GM12875 (cell line): ENCODE measurements at regions not wholly inside any gene's neighbourhood (a gene's known extent, or its start where the extent isn't known, plus 50 kb on each side); places are given as distances from the start of the nearest gene placed in this dataset.

Experiments
- H3K4me3 ChIP-seq: one replicate; pipeline ENCODE4 v1.5.1; 2011; ENCODE audit warnings: low read depth, low read length, control low read depth
- CTCF ChIP-seq: IDR thresholded peaks from 2 replicates; pipeline ENCODE4 v1.5.1; 2011; ENCODE audit warnings: low read depth, mild to moderate bottlenecking, control low read depth, inconsistent platforms, low read length, moderate library complexity, borderline replicate concordance; ENCODE audit not compliant: insufficient read depth

- H3K4me3 ChIP-seq = no peak overlapping the region
These were observed 141.1 kb downstream of the NDUFA12 start for GRCh38 chr12:94862421-94862820.

GRCh38 chr12:94856324-94856723 lies 147.2 kb downstream of the NDUFA12 start:
- TF ChIP-seq CTCF = no peak
- H3K4me3 ChIP-seq = no peak overlapping the region

More at GRCh38 chr12:94862421-94862820, 141.1 kb downstream of the NDUFA12 start:
- no peak for TF ChIP-seq CTCF

- no peak overlapping the region for H3K4me3 ChIP-seq
- TF ChIP-seq CTCF = no peak
These were observed 147.6 kb downstream of the NDUFA12 start for GRCh38 chr12:94855853-94856252.

- TF ChIP-seq CTCF = no peak
- H3K4me3 ChIP-seq = no peak overlapping the region
These were observed 152.0 kb downstream of the NDUFA12 start for GRCh38 chr12:94851396-94852028.

GRCh38 chr12:94849411-94849976 lies 154.0 kb downstream of the NDUFA12 start:
- no peak for TF ChIP-seq CTCF
- no peak overlapping the region for H3K4me3 ChIP-seq

- H3K4me3 ChIP-seq = no peak overlapping the region
- TF ChIP-seq CTCF = no peak
These were observed 154.5 kb downstream of the NDUFA12 start for GRCh38 chr12:94848966-94849365.

- TF ChIP-seq CTCF = no peak
- H3K4me3 ChIP-seq = no peak overlapping the region
These were observed 158.4 kb downstream of the NDUFA12 start for GRCh38 chr12:94845110-94845509.
